PC-3 (cell line): ENCODE measurements at regions not wholly inside any gene's neighbourhood (a gene's known extent, or its start where the extent isn't known, plus 50 kb on each side); places are given as distances from the start of the nearest gene placed in this dataset.

Experiments
- EZH2 ChIP-seq: fragments of 300-600 bp; sonication (generic); IDR thresholded peaks from one replicate; pipeline ENCODE4 v1.6.1; 2017; ENCODE audit warnings: antibody characterized with exemption, mild to moderate bottlenecking, low read length; ENCODE audit not compliant: unreplicated experiment
- TF ChIP-seq, protein P1 (sequence below): fragments of 300-600 bp; sonication (generic); conservative IDR thresholded peaks from 2 replicates; pipeline ENCODE4 v1.5.1; 2017; ENCODE audit warnings: antibody characterized with exemption, low read depth, mild to moderate bottlenecking, low read length

DNA sequence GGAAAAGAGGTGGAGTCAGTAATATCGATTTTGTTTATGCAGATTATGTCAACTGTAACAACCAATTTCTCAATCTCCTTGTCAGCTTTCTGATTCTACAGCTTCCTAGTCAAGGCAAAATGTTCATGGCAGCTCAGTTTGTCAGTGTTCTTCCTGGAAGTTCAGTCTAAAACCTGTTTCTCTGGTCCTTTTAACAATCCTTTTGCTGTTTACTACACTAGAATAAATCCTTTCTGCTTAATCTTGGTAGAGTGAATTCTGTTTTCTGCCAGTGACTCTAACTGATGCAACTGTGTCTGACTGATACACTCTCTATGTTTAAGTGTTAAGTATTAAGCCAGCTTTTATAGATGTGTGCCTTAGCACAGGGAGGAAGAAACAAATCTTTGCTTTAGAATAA is 516.9 kb upstream of the KLF12 start:
- TF ChIP-seq, protein P1, sequence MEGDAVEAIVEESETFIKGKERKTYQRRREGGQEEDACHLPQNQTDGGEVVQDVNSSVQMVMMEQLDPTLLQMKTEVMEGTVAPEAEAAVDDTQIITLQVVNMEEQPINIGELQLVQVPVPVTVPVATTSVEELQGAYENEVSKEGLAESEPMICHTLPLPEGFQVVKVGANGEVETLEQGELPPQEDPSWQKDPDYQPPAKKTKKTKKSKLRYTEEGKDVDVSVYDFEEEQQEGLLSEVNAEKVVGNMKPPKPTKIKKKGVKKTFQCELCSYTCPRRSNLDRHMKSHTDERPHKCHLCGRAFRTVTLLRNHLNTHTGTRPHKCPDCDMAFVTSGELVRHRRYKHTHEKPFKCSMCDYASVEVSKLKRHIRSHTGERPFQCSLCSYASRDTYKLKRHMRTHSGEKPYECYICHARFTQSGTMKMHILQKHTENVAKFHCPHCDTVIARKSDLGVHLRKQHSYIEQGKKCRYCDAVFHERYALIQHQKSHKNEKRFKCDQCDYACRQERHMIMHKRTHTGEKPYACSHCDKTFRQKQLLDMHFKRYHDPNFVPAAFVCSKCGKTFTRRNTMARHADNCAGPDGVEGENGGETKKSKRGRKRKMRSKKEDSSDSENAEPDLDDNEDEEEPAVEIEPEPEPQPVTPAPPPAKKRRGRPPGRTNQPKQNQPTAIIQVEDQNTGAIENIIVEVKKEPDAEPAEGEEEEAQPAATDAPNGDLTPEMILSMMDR = no peak
- TF ChIP-seq EZH2 = no peak
